Kidney glomerular epithelial cell (primary cell): ENCODE measurements at regions not wholly inside any gene's neighbourhood (a gene's known extent, or its start where the extent isn't known, plus 50 kb on each side); places are given as distances from the start of the nearest gene placed in this dataset.

Experiments used
- DNase-seq: peaks from one replicate; lab custom pipeline; 2025; lab: John Stamatoyannopoulos, UW

- no peak for DNase-seq
Observed at GRCh38 chr6:159342146-159342545, 172.9 kb downstream of the FNDC1 start.

- DNase-seq, result no peak
Observed at GRCh38 chr6:159334068-159334467, 164.9 kb downstream of the FNDC1 start.

GRCh38 chr6:159331451-159331850 is 162.3 kb downstream of the FNDC1 start:
- no peak for DNase-seq

- DNase-seq, result no peak
Observed at GRCh38 chr6:159329081-159329480, 159.9 kb downstream of the FNDC1 start.

GRCh38 chr6:159328052-159328451 is 158.9 kb downstream of the FNDC1 start:
- DNase-seq, result no peak

GRCh38 chr6:159325476-159325875 is 156.3 kb downstream of the FNDC1 start:
- no peak for DNase-seq

- no peak for DNase-seq
Observed at GRCh38 chr6:159324596-159324995, 155.4 kb downstream of the FNDC1 start.
